ENCODE measurements at regions not wholly inside any gene's neighbourhood (a gene's known extent, or its start where the extent isn't known, plus 50 kb on each side); places are given as distances from the start of the nearest gene placed in this dataset.

- TF ChIP-seq CTCF (IDR thresholded peaks at IDR 0.05): no peak
- no peak for TF ChIP-seq POLR2A (IDR thresholded peaks at IDR 0.05)
These were observed 231.3 kb downstream of the JRKL start for GRCh38 chr11:96621161-96621560.

Measured in Peyer's patch (tissue), 4 donors.